ENCODE measurements at regions not wholly inside any gene's neighbourhood (a gene's known extent, or its start where the extent isn't known, plus 50 kb on each side); places are given as distances from the start of the nearest gene placed in this dataset.

DNA sequence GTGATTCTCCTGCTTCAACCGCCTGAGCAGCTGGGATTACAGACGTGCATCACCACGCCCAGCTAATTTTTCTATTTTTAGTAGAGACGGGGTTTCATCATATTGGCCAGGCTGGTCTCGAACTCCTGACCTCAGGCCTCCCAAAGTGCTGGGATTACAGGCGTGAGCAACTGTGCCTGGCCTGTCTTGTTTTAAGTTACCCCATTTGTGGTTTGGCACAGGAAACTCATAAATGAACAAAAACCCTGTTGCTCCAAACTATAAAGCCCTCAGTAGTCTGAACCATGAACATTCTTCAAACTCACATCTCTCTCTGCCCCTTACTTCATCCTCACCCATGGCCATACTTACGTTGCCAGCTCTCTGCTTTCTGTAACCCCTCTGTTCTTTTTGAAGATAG lies 61.7 kb downstream of the RHOU start:
- peak; percentile 45 for DNase-seq

DNA sequence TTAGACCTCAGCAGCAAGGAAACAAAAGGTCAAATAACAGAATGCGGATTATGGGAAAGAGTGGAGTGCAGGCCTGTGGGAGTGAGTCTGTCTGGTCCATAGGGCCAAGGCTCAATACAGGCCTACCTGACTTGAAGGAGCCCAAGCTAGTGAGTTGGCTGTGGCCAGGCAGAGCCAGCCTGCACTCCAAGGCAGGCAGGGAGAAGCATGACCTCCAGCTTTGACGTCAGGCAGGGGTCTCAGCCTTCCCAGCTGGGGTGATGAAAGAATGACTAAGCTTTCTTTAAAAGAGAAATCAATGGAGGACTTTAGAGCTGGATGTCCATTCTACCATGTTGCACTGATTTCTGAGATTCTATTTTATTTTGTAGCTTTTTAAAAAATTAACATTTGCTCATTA lies 62.8 kb downstream of the RHOU start:
- no peak for DNase-seq

DNA sequence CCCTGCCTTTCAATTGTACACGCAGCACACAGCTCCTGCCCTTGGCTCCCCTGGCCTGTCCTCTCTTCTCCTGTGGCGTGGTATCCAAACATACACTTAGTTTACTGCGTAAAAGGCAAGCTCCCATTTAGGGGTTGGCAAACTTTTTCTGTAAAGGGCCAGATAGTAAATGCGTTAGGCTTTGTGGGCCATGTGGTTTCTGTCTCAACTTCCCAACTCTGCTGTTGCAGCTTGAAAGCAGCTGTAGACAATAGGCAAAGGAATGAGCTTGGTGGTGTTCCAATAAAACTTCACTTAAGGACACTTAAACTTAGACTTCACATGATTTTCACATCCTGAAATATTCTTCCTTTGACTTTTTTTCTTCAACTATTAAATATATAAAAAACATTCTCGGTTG lies 63.3 kb downstream of the RHOU start:
- DNase-seq: peak; percentile 35

DNA sequence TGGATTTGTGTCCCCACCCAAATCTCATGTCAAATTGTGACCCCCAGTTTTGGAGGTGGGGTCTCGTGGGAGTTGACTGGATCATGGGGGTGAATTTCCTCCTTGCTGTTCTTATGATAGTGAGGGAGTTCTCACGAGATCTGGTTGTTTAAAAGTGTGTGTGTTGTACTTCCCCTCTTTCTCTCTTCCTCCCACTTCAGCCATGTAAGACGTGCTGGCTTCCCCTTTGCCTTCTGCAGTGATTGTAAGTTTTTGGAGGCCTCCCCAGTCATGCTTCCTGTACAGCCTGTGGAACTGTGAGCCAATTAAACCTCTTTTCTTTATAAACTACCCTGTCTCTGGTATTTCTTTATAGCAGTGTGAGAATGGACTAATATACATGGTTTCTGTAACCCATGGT lies 64.6 kb downstream of the RHOU start:
- no peak for DNase-seq

DNA sequence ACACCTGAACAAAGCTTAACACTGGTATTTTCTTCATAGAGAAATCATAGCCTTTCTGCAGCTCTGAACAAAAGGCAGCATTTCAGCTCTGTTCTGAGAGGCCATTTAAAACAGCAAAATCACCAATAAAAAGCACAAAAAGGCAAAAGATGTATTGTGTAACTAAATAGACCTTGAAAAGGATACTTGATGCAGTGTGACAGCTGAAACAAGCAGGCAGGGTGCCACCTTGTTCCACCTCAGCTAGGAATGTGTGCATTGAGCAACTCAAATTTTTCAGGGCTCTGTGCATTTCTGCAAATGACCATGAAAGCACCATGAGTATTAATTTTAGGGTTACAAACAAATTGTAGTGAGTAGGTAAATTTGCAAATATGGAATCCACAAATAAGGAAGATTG lies 65.8 kb downstream of the RHOU start:
- DNase-seq: no peak

DNA sequence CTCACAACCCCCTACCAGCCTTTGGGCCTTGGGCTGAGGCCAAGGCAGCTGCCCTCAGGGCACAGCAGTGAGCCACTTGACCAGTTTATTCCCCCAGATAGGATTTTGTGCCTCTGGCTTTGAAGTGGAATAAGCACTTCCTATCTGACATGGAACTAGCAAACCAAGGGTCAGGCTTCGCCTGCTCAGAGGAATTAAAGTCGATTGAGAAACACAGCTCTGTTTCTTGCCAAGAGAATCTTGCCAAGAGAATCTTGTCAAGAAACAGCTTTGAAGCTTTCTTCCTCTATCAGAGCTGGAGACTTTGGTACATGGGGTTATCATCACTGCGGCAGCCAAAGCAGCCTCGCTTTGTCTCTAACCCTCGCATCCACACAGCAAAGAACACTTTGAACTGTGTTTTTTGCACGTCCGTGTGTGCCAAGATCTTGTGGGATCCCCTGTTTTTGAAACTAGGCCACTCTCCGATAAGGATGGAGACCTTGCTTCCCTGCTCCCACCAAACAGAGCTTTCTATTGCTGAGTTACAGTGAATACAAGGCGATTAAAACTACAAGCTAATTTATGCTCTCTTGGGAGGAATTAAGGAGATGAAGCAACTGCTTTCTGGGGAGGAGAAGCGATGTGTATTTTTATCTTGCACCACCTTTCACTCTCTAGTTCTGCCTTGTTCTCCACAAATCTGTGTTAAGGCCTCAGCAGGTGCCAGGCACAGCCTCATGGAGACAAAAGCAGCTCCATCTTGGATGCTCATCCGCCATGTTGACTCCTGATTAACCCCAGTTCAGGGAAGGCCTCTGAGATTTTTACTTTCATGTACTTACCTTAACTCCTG lies 67.3 kb downstream of the RHOU start:
- no peak for DNase-seq

GRCh38 chr1:228803421-228803820 lies 68.1 kb downstream of the RHOU start:
- DNase-seq: no peak

- no peak for DNase-seq
Observed at GRCh38 chr1:228804173-228804572, 68.9 kb downstream of the RHOU start.

DNA sequence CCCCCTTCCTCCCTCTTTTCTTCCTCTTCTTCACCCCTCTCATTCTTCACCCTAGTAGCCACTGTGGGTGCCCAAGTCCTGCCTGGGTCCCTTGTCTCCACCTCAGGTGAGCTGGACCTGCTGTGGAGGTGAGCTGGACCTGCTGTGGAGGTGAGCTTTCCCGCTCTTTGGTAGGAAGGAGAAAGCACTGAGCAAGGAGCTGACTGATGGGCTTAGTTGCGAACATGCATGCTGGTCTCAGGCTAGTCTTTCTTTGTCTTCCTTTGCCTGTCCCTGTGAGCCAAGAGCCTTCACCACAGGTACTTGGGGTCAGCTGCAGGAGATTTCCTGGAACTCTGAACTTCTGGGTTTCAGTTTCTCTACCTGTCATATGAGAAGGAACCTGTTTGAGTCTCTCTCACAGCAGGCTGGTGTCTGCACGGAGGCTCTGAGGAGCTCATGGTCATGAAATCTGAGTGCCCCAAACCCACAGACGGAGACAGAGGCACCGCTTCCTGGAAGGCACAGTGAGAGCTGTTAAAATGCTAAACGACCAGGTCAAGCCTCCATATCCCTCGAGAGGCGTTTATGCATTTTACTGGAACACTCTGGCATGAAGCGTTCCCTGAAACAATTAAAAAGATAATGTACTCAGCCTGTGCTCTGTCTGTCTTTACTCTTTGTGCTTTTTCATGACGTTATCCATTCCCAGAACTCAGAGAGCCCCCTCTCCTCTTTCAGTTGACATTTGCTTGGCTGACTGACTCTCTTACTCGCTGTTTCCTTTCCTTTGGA lies 69.5 kb downstream of the RHOU start:
- DNase-seq: no peak

- no peak for DNase-seq
Observed at GRCh38 chr1:228807904-228808605, 72.8 kb downstream of the RHOU start.

DNA sequence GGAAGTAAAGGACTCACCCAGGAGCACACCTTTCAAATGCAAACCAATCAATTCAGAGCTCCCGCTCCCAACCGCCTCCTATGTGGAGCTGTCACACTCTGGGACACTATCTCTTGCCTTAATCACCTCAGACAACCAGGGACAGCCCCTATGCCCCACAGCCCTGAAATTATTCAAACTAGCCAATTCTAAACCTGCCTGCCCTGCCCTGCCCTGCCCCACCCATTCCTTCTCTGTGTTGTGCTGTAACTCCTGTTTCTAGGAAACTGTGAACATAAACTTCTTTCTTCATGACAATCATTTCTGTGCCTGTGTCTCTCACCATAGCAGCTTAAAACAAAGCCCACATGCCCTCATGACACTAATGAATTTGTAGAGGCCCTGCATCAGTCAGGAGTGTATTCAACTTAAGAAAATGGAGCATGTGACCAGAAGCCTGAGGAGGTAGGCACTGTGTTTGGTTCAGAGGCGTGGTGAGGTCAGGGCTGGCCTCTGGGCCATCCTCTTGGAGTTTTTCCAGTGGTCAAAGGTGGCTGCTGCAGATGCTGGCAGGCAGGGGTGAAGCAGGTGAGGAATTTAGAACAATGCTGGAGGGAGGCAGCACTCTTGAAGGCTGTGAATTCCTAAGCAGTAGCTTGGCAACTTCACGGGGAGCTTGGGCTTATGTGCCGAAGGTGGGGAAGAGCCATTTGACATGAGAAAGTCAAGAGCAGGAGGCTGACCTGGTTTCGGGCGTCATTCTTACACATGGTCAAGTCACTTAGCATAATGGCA lies 74.5 kb downstream of the RHOU start:
- DNase-seq: no peak

GRCh38 chr1:228810395-228810758 lies 75.1 kb downstream of the RHOU start:
- DNase-seq: no peak

GRCh38 chr1:228810878-228811711 lies 75.8 kb downstream of the RHOU start:
- DNase-seq: no peak

DNA sequence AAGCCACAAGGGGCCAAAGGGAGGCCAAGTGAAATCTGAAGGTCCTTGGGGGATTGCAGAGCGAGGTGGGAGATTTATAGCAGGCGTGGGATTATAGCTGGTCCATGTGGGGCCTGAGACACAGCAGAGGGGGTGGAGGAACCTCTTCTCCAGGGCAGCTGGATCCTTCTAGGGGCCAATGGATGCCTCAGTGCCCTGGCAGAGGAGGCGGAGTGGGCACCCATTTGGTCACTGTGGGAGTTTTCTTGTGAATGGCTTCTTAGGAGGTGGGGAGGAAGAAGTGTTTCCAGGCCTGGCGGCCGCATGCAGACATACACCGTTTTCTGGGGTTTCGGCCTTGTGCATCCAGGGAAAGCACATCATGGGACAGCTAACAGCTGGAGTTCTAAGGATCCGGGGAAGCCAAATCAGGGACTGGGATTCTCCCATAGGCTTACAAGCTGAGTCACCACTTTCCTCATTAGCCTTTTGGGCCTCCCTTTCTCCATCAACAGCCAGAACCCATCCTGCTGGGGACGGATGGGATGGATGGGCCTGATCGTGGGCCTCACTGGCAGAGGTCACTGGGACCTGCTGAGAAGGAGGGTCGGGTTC lies 76.5 kb downstream of the RHOU start:
- DNase-seq: no peak

GRCh38 chr1:228812961-228813360 lies 77.7 kb downstream of the RHOU start:
- DNase-seq: no peak

GRCh38 chr1:228814176-228814575 lies 78.9 kb downstream of the RHOU start:
- DNase-seq: no peak

DNA sequence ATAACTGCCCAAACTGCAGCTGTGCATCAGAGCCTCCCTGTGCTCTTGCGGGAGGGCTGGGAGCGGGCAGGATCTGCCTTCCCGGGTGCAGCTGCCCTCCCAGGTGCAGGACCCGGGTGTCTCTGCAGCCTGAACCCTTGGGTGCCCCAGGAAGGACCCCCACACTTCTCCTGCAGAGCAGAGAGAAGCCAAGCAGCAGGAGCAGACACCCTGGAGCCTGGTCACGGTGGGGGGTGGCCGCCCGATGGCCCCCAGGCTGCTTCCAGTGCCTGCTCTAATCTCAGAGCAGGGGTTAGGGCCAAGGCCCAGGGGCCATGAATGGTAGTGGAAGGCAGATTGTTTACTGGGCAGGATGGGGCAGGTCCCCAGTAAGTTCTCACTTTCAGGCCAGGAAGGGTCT lies 83.0 kb downstream of the RHOU start:
- DNase-seq: no peak

GRCh38 chr1:228818928-228819630 lies 83.8 kb downstream of the RHOU start:
- no peak for DNase-seq

- DNase-seq: no peak
Observed at GRCh38 chr1:228821252-228821651, 86.0 kb downstream of the RHOU start.

DNA sequence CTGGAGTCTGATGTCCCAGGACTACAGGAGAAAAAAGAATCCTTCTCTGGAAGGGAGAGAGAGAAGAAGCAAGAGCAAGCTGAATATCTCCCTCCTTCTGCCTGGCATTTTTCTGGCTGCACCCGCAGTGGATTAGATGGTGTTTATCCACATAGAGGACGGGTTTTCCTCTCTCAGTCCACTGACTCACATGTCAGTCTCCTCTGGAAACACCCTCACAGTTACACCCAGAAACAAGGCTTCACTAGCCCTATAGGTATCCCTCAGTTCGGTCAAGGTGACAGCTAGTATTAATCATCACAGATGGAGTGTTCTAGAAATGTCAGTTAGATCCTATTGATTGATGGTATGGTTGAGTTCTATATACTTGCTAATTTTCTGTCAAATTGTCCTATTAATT lies 87.9 kb downstream of the RHOU start:
- DNase-seq: no peak

DNA sequence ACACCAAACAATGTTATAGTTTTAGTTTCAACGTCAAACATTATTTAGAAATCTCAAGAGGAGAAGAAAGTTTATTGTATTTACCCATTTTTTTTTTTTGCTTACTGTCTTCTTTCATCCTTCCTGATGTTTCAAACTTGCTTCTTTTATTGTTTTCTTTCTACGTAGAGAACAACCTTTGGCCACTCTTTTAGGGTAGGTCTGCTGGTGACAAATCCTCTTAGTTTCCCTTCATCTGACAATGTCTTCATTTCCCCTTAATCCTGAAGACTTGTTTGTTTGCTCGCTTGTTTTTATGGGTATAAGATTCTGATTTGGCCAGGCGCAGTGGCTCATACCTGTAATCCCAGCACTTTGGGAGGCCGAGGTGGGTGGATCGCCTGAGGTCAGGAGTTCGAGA lies 89.1 kb downstream of the RHOU start:
- DNase-seq: no peak
